Esophagus squamous epithelium (tissue), 5 donors: ENCODE measurements at regions not wholly inside any gene's neighbourhood (a gene's known extent, or its start where the extent isn't known, plus 50 kb on each side); places are given as distances from the start of the nearest gene placed in this dataset.

Source experiments
- DNase-seq: peaks from one replicate; lab custom pipeline; 2025; lab: John Stamatoyannopoulos, UW
- H3K27ac ChIP-seq, 4 donors: fragments of 200-600 bp; sonication (generic); one replicate each; pipeline ENCODE4 v1.5.1; 2016 to 2019; ENCODE audit warnings: mild to moderate bottlenecking in 1 of 4
- H3K27me3 ChIP-seq, 4 donors: fragments of 200-600 bp; sonication (generic); 1 replicate in 3 of 4; 2 replicates in 1 of 4; pipeline versions ENCODE4 v1.5.1 to v1.6.0; 2017 to 2021; ENCODE audit warnings: antibody characterized with exemption in 1 of 4
- H3K36me3 ChIP-seq, 3 donors: fragments of 200-600 bp; sonication (generic); one replicate each; pipeline ENCODE4 v1.5.1; 2016 to 2019
- H3K4me1 ChIP-seq, 3 donors: fragments of 200-600 bp; sonication (generic); one replicate each; pipeline ENCODE4 v1.5.1; 2017 to 2019
- H3K4me3 ChIP-seq, 4 donors: fragments of 200-600 bp; sonication (generic); 1 replicate in 3 of 4; 2 replicates in 1 of 4; pipeline ENCODE4 v1.5.1; 2016 to 2019; ENCODE audit warnings: mild to moderate bottlenecking in 2 of 4, moderate library complexity in 1 of 4
- H3K9me3 ChIP-seq, 3 donors: fragments of 200-600 bp; sonication (generic); one replicate each; pipeline ENCODE4 v1.5.1; 2016 to 2019
- CTCF ChIP-seq, 6 experiments: fragments of 450-650 bp in 4 of 6; fragments of 200-600 bp in 2 of 6; sonication (generic) in 2 of 6; IDR thresholded peaks; one replicate each; pipeline ENCODE4 v1.5.1; 2016 to 2019; ENCODE audit warnings: antibody characterized with exemption in 6 of 6, mild to moderate bottlenecking in 4 of 6, moderate library complexity in 4 of 6
- POLR2A ChIP-seq, 4 donors: fragments of 450-650 bp; IDR thresholded peaks; one replicate each; pipeline ENCODE4 v1.6.1; 2017; ENCODE audit warnings: antibody characterized with exemption in 4 of 4, mild to moderate bottlenecking in 4 of 4, moderate library complexity in 3 of 4
- WGBS, 2 donors: methylation state at CpG; one replicate each; pipeline ENCODE4 v1.1.5; 2018; 5-methylcytosine and 5-hydroxymethylcytosine counted together
- intact Hi-C: fragments of 100-400 bp; cut with DNase I; formaldehyde crosslinking; loops from one replicate; pipeline ENCODE4 v1.15.0; 2022
- donor health status: DM: yes; HTN: yes; CAD: no.

GRCh38 chr3:18044971-18045880, 302.8 kb upstream of the TBC1D5 start:
- Histone ChIP-seq H3K4me3 (no peak overlapping the region), H3K36me3 (no peaks in the 10 kb centered on the region), H3K4me1 (peaks cover 0 to 15% (median 0%) of the 10 kb centered on the region in 3 donors), H3K9me3 (no peaks in the 10 kb centered on the region), H3K27me3 (peaks cover 0 to 21% (median 0%) of the 10 kb centered on the region in 4 donors), H3K27ac (no peak overlapping the region)
- no peak for DNase-seq
- WGBS, 2 donors: 56 to 57% methylated on average over 2 of the region's 2 CpGs
- no peak for TF ChIP-seq POLR2A (IDR thresholded peaks at IDR 0.05)
- no peak for TF ChIP-seq CTCF (IDR thresholded peaks at IDR 0.05)
- intact Hi-C loops: no loop called here

DNA sequence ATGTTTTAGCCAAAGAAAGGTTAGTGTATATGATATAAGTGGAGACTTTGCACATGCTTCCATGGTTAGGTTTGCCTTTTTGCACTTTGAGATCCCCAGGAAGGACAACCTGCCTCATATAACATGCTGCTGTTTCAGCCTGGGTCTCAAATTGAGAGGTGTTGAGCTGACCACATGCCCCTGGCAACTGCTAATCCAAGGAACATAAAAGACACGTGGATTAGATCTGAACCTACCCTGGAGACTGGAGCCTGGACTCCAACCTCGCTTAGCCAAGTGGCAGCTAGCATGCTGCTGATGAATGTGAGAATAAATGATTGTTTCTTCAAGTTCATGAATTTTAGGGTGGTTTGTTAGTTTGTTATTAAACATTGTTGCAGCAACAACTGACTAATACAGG, 301.8 kb upstream of the TBC1D5 start:
- H3K27me3 ChIP-seq: peaks cover 0 to 20% (median 0%) of the 10 kb centered on the region in 4 donors
- no peak for DNase-seq
- no peaks in the 10 kb centered on the region for H3K9me3 ChIP-seq
- intact Hi-C loops: no loop called here
- WGBS, 2 donors: 55 to 60% methylated on average over 2 of the region's 2 CpGs
- H3K4me1 ChIP-seq: peaks cover 0 to 15% (median 0%) of the 10 kb centered on the region in 3 donors
- no peak overlapping the region for H3K27ac ChIP-seq
- no peaks in the 10 kb centered on the region for H3K36me3 ChIP-seq
- H3K4me3 ChIP-seq: no peak overlapping the region
- TF ChIP-seq POLR2A (IDR thresholded peaks at IDR 0.05) (no peak), CTCF (IDR thresholded peaks at IDR 0.05) (no peak)

- Histone ChIP-seq H3K36me3 (no peaks in the 10 kb centered on the region), H3K4me3 (no peak overlapping the region), H3K4me1 (no peaks in the 10 kb centered on the region), H3K27ac (no peak overlapping the region), H3K27me3 (peaks cover 0 to 26% (median 0%) of the 10 kb centered on the region in 4 donors), H3K9me3 (no peaks in the 10 kb centered on the region)
- 55 to 79% methylated on average over 1 of the region's 1 CpG for WGBS, 2 donors
- TF ChIP-seq POLR2A (IDR thresholded peaks at IDR 0.05): no peak
- no peak for TF ChIP-seq CTCF (IDR thresholded peaks at IDR 0.05)
- no peak for DNase-seq
- intact Hi-C loops: no loop called here
Measured at GRCh38 chr3:18036450-18036815, 294.0 kb upstream of the TBC1D5 start.

- no peaks in the 10 kb centered on the region for H3K36me3 ChIP-seq
- no peaks in the 10 kb centered on the region for H3K4me1 ChIP-seq
- intact Hi-C loops: no loop called here
- no peak overlapping the region for H3K4me3 ChIP-seq
- H3K27ac ChIP-seq: no peak overlapping the region
- WGBS, 2 donors: 46 to 53% methylated on average over 2 of the region's 2 CpGs
- H3K27me3 ChIP-seq: peaks cover 0 to 22% (median 0%) of the 10 kb centered on the region in 4 donors
- no peak for TF ChIP-seq POLR2A (IDR thresholded peaks at IDR 0.05)
- no peak for TF ChIP-seq CTCF (IDR thresholded peaks at IDR 0.05)
- no peak for DNase-seq
- H3K9me3 ChIP-seq: no peaks in the 10 kb centered on the region
Measured at GRCh38 chr3:18035641-18036449, 293.4 kb upstream of the TBC1D5 start.
